ENCODE measurements at regions not wholly inside any gene's neighbourhood (a gene's known extent, or its start where the extent isn't known, plus 50 kb on each side); places are given as distances from the start of the nearest gene placed in this dataset.
A peak's percentile ranks its signal among the peaks of the same experiment; 100 is the strongest.

GRCh38 chr2:122506620-122507019, 751.2 kb downstream of the TSN start:
- no peak for DNase-seq (ENCODE audit: low read depth)

DNA sequence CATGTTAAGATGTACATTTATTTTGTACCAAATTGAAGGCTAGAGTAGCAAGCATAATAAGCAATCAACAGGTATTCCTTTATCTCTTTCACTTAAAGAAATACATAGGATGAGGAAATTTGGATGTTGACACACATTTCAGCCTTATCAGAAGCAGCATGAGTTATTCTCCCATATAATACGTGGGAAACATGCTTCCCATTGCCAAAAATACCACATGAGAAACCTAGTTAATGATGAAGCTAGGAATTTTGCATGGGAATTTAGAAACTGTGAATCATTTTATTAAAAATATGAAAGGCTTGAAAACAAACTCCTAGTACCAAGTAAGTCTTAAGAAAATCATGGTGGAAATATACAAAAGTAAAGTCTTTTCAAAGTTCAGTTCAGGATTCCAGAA, 751.8 kb downstream of the TSN start:
- no peak for DNase-seq (ENCODE audit: low read depth)

- no peak for DNase-seq (ENCODE audit: low read depth)
Observed at GRCh38 chr2:122512091-122512490, 756.6 kb downstream of the TSN start.

- DNase-seq (ENCODE audit: low read depth), result peak; percentile 24
Observed at GRCh38 chr2:122514451-122514996, 759.1 kb downstream of the TSN start.

- no peak for DNase-seq (ENCODE audit: low read depth)
Observed at GRCh38 chr2:122515731-122516290, 760.4 kb downstream of the TSN start.

GRCh38 chr2:122516775-122517174, 761.3 kb downstream of the TSN start:
- no peak for DNase-seq (ENCODE audit: low read depth)

DNA sequence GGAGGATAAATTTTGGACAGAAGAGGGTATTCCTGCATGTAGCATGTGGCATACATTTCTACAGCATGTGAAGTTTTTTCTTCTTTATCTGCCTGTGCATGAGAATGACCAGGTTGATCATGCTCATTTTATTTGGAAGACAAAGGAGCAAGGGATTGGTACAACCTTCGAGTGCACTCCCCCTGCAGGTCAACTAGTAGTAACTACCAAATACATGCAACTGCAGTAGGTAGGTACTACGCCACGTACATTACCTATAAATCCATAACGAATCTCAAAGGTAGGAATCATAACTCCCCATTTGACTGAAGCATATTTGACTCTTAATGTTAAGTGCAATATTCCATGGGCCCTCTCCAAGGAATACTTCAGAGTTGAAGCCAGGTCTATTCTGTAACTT, 763.9 kb downstream of the TSN start:
- DNase-seq (ENCODE audit: low read depth), result no peak

DNA sequence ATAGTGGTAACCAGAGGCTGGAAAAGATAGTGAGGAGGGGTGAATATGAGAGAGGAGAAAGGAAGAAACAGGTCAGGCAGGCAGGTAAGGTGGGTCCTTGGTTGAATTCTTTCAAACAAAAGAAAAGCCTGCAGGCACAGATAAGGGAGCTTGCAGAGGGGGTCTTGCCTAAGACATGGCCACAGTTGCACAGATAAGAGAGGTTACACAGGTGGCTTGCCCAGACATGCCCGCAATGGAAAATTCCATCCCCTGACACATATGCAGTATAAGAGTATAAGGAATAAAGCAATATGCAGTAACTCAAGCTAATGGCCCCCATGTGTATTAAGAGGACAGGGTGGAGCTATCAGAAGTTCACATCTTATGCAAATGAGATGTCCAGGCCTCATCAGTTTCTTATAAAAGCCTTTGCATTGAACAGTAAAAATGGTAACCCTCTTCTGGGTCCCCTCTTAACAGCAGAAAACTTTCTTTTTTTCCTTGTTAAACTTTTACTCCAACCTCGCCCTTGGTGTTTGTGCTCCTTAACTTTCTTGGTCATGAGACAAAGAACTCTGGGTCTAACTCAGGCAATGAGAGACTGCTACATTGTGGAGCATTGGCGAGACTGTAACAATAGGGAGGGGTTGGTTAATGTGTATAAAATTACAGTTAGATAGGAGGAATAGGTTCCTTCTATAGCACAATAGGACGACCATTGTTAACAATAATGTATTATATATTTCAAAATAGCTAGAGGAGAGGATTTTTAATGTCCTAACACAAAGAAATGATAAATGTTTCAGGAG, 764.6 kb downstream of the TSN start:
- no peak for DNase-seq (ENCODE audit: low read depth)

- DNase-seq (ENCODE audit: low read depth), result no peak
Observed at GRCh38 chr2:122523143-122523542, 767.7 kb downstream of the TSN start.

- DNase-seq (ENCODE audit: low read depth), result no peak
Observed at GRCh38 chr2:122523981-122524380, 768.5 kb downstream of the TSN start.

DNA sequence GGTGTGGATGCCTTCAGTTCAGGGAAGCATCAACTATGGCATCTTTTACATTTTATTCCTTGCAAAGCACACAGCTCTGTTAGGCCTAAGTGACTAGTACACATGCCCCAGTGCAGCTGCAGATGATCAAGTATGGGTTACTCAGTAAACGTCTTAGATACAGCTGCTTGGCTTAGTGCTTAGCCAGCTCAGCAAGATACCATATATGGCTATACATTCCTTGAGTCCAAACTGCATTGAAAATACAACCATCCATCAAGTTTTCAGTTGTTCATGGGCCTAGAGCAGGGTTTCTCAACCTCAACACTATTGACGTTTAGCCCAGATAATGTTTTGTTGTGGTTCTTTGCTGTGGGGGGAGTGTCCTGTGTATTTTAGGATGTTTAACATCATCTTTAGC, 769.9 kb downstream of the TSN start:
- DNase-seq (ENCODE audit: low read depth), result no peak

DNA sequence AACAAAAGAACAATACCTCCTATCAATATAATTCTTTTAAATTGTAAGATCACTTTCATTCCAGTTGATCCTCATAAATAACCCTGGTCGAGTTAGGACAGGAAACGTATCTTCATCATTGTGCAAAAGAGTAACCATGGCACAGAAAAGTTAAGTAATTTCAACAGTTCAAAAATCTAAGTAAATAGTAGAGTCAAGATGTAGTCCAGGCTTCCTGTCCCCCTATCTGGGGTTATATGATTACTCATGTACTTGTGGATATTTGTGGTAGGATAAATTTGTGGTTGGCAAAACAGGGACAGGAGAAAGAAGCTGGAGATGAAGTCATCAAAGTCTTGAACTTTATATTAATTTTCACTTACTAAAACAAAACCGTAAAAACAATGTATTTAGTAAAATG, 772.6 kb downstream of the TSN start:
- no peak for DNase-seq (ENCODE audit: low read depth)

DNA sequence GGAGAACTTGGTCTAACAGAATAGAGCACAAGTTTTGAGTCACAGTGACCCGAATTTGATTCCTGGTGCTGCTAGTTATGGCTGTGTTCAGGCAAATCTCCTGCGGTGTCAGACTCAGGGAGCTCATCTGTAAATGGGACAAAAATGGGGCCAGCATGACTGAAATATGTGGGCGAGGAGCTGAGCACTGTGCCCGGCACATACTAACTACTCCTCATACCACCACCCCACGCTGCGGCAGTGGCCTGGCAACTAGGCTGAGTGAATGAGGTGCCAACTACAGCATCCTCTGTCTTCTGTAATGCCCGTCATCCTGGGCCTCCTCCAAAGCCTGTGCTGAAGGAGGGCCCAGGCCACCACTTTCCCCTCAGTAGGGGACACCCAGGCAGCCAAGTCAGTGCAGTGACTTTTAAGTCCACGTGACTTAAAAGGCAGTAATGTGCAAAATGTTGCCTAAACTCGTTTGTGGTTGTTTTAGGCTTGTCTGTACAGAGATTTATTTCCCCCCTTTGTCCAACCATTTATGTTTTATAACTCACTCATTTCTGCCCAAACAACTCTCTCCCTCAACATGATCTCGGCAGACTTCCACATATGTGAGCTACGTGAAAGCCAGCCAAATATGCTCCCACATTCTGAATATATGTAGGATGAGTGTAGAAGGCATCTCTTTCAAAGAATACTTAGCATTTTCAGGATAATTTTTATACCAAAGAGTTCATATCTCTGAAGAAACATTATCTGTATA, 773.7 kb downstream of the TSN start:
- no peak for DNase-seq (ENCODE audit: low read depth)

- no peak for DNase-seq (ENCODE audit: low read depth)
Observed at GRCh38 chr2:122530814-122531213, 775.4 kb downstream of the TSN start.

DNA sequence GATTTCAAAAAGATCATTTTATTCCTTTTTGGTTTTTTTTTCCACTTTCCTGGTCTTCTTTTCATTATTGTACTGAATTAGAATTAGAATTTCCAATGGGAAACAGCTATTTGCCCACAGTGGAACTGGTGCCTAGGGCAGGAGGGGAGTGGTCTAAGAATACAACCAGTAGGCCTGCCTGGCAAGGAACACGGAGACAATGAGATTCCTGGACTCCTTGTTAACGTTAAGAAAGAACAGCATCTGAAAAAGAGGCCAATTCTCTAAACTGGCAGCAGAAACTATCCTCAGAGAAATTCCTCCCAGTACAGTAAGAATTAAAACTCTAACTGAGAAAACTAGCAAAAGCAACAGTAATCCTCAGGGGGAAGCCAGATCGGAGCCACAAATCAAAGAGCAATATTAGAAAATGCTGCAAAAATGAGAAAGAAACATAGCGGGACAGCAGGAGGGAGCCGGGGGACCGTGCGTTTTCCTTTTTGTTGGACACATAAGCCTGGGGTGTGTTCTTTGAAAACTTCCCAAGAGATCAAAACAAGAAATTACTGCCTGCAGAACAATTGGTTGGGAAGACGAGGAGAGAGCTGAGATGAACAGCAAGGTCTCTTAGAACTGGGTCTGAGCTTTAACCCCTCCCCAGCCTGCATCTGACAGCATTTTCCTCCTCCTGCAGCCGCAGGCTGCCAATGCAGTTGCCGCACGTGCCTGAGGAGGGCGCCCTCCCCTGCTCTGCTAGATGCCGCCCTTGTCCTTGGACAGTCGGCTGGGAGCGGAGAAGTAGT, 776.0 kb downstream of the TSN start:
- DNase-seq (ENCODE audit: low read depth), result no peak

DNA sequence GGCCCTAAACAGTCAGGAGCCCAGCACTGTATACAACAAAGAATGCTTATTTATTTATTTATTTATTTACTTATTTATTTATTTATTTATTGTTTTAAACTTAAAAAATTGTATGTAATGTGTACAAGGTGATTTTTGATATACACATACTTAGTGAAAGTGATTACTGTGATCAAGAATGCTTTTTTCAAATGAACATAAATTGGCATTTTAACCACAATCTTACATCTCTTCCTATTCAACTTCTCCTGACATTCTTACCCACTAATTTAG, 776.6 kb downstream of the TSN start:
- DNase-seq (ENCODE audit: low read depth), result no peak

GRCh38 chr2:122532481-122532880, 777.0 kb downstream of the TSN start:
- DNase-seq (ENCODE audit: low read depth), result no peak

DNA sequence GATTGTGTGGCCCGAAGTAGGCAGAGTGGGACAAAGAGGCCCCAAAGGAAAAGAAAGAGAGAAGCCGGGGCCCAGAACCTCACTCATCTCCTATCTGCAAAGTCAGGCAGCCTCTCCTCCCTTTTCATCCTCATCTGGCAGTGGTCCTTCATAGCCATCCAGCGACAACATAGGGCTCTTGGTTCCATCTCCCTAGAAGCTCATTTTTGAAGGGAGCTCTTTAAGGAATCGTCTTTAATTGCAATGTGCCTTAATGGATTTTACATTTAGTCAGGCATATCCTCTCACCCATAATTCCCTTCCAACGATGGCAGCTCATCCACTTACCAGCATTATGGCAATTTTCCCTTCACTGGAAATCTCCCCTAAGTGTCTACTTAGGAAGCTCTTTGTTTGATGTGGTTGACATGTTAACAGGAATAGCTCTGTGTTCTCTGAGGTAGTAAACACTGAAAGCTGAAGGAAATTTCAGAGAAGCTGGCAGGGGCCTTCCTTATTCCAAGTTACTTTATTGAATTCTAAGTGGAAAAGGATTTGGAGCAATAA, 780.6 kb downstream of the TSN start:
- DNase-seq (ENCODE audit: low read depth), result no peak

DNA sequence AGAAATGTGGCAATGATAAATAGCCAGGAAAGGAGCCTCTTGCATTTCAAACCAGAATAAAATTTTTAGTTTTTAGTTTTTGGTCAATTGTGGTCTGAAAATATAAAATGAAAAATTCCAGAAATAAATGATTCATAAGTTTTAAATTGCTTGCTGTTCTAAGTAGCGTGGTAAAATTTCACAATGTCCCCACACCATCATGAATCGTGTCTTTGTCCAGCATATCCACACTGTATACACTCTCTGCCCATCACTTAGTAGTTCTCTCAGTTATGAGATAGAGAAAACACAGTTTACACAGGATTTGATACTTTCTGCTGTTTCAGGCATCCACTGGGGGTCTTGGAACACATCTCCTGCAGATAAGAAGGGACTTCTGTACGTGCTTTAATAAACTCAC, 783.9 kb downstream of the TSN start:
- no peak for DNase-seq (ENCODE audit: low read depth)

- DNase-seq (ENCODE audit: low read depth), result no peak
Observed at GRCh38 chr2:122539920-122540319, 784.5 kb downstream of the TSN start.

- no peak for DNase-seq (ENCODE audit: low read depth)
Observed at GRCh38 chr2:122542236-122542635, 786.8 kb downstream of the TSN start.

DNA sequence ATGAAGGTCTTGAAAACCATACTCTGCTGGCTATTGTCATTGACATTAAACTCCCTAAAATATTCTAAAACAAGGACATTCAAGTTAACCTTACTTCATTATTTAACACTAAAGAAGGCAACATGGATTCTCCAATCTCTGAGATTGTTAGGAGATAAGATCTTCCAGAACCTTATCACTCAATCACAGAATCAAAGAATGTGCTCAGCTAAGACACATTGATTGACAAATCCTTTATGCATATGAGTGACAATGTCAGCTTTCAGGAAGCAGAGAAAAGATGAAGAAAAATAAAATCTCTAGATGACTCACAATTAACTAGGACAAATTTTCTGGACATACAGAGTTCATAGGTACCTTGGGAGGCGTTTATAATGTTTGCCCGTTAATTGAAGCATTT, 787.2 kb downstream of the TSN start:
- DNase-seq (ENCODE audit: low read depth), result no peak
